WTC11 (cell line): ENCODE measurements at regions not wholly inside any gene's neighbourhood (a gene's known extent, or its start where the extent isn't known, plus 50 kb on each side); places are given as distances from the start of the nearest gene placed in this dataset.

ENCODE experiments used
- ATF1 ChIP-seq: sonication (generic); formaldehyde crosslinking; IDR thresholded peaks from 2 replicates; pipeline ENCODE4 v1.8.1; 2023; ENCODE audit warnings: mild to moderate bottlenecking, moderate library complexity, missing genetic modification reagents
- CTCF ChIP-seq: fragments of 200-600 bp; IDR thresholded peaks from 2 replicates; pipeline ENCODE4 v1.8.0; 2022; ENCODE audit warnings: antibody characterized with exemption
- ERG ChIP-seq: fragments of 250-450 bp; sonication (Bioruptor Pico); IDR thresholded peaks from 2 replicates; pipeline ENCODE4 v1.8.0; 2021; ENCODE audit warnings: mild to moderate bottlenecking
- ETV6 ChIP-seq: sonication (generic); formaldehyde crosslinking; IDR thresholded peaks from 2 replicates; pipeline ENCODE4 v1.8.1; 2022; ENCODE audit warnings: mild to moderate bottlenecking, missing genetic modification reagents
- FOXJ3 ChIP-seq: sonication (generic); formaldehyde crosslinking; IDR thresholded peaks from 2 replicates; pipeline ENCODE4 v1.9.0; 2021; ENCODE audit warnings: missing genetic modification reagents, mild to moderate bottlenecking, borderline replicate concordance
- MAX ChIP-seq: sonication (generic); formaldehyde crosslinking; IDR thresholded peaks from 2 replicates; pipeline ENCODE4 v1.8.0; 2022; ENCODE audit warnings: mild to moderate bottlenecking, missing genetic modification reagents
- PRRX2 ChIP-seq: fragments of 250-450 bp; sonication (Bioruptor Pico); IDR thresholded peaks from 2 replicates; pipeline ENCODE4 v1.8.0; 2021; ENCODE audit warnings: mild to moderate bottlenecking
- RELA ChIP-seq: sonication (generic); formaldehyde crosslinking; IDR thresholded peaks from 2 replicates; pipeline ENCODE4 v1.8.1; 2022; ENCODE audit warnings: missing genetic modification reagents, mild to moderate bottlenecking, borderline replicate concordance
- SMAD3 ChIP-seq: sonication (generic); formaldehyde crosslinking; IDR thresholded peaks from 2 replicates; pipeline ENCODE4 v1.8.0; 2022; ENCODE audit warnings: missing genetic modification reagents, mild to moderate bottlenecking, borderline replicate concordance
- SP1 ChIP-seq: sonication (generic); formaldehyde crosslinking; conservative IDR thresholded peaks from 2 replicates; pipeline ENCODE4 v1.8.1; 2022; ENCODE audit warnings: missing genetic modification reagents
- TEAD1 ChIP-seq: sonication (generic); formaldehyde crosslinking; IDR thresholded peaks from 2 replicates; pipeline ENCODE4 v1.8.0; 2022; ENCODE audit warnings: mild to moderate bottlenecking, missing genetic modification reagents
- USF1 ChIP-seq: sonication (generic); formaldehyde crosslinking; IDR thresholded peaks from 2 replicates; pipeline ENCODE4 v1.8.0; 2022; ENCODE audit warnings: mild to moderate bottlenecking, missing genetic modification reagents
- ZBTB43 ChIP-seq: sonication (generic); formaldehyde crosslinking; IDR thresholded peaks from 2 replicates; pipeline ENCODE4 v1.8.1; 2023; ENCODE audit warnings: mild to moderate bottlenecking, missing genetic modification reagents

- TF ChIP-seq USF1 (CRISPR knock-in tag) (no peak), CTCF (no peak), ETV6 (CRISPR knock-in tag) (no peak), ZBTB43 (CRISPR knock-in tag) (no peak), TEAD1 (CRISPR knock-in tag) (no peak), FOXJ3 (CRISPR knock-in tag) (no peak), ATF1 (CRISPR knock-in tag) (no peak), RELA (CRISPR knock-in tag) (no peak), SP1 (CRISPR knock-in tag) (no peak), MAX (CRISPR knock-in tag) (no peak), ERG (CRISPR knock-in tag) (no peak), SMAD3 (CRISPR knock-in tag) (no peak), PRRX2 (CRISPR knock-in tag) (no peak)
These were observed 68.7 kb downstream of the IRX6 start for GRCh38 chr16:55392701-55393100.
